Lower lobe of right lung (tissue), 2 donors: ENCODE measurements at regions not wholly inside any gene's neighbourhood (a gene's known extent, or its start where the extent isn't known, plus 50 kb on each side); places are given as distances from the start of the nearest gene placed in this dataset.

ENCODE experiments used
- ATAC-seq, 2 donors: fragments of 200-7000 bp; cut with Tn5 transposase; one replicate each; pipeline ENCODE4 v1.9.1; 2020 to 2022; ENCODE audit warnings: mild to moderate bottlenecking in 2 of 2, moderate library complexity in 2 of 2
- DNase-seq: peaks from one replicate; pipeline ENCODE4 v3.0.0-alpha.2; 2020
- H3K27ac ChIP-seq: fragments of 200-600 bp; one replicate; pipeline ENCODE4 v1.8.0; 2022
- H3K27me3 ChIP-seq: fragments of 200-600 bp; one replicate; pipeline ENCODE4 v1.8.0; 2022; ENCODE audit warnings: low read depth
- H3K36me3 ChIP-seq: fragments of 200-600 bp; one replicate; pipeline ENCODE4 v1.8.0; 2022; ENCODE audit warnings: mild to moderate bottlenecking
- H3K4me1 ChIP-seq: fragments of 200-600 bp; one replicate; pipeline ENCODE4 v1.8.0; 2022
- H3K4me3 ChIP-seq: fragments of 200-600 bp; one replicate; pipeline ENCODE4 v1.8.0; 2022; ENCODE audit warnings: mild to moderate bottlenecking
- H3K9me3 ChIP-seq: fragments of 200-600 bp; one replicate; pipeline ENCODE4 v1.8.0; 2022
- intact Hi-C: fragments of 100-400 bp; cut with DNase I; formaldehyde crosslinking; loops from one replicate; pipeline ENCODE4 v1.11.0; 2022
- TF ChIP-seq, protein P1 (sequence below): fragments of 200-600 bp; IDR thresholded peaks from one replicate; pipeline ENCODE4 v1.8.0; 2022; ENCODE audit warnings: antibody characterized with exemption, mild to moderate bottlenecking
- donor health status: DM: no; HTN: yes; CAD: no; lungs with severe emphysema.

- Histone ChIP-seq H3K27me3 (no peaks in the 10 kb centered on the region), H3K9me3 (no peaks in the 10 kb centered on the region), H3K27ac (no peak overlapping the region), H3K36me3 (no peaks in the 10 kb centered on the region), H3K4me1 (no peaks in the 10 kb centered on the region), H3K4me3 (no peak overlapping the region)
- ATAC-seq (no peak), DNase-seq (no peak)
- intact Hi-C loops: no loop called here
- TF ChIP-seq, protein P1, sequence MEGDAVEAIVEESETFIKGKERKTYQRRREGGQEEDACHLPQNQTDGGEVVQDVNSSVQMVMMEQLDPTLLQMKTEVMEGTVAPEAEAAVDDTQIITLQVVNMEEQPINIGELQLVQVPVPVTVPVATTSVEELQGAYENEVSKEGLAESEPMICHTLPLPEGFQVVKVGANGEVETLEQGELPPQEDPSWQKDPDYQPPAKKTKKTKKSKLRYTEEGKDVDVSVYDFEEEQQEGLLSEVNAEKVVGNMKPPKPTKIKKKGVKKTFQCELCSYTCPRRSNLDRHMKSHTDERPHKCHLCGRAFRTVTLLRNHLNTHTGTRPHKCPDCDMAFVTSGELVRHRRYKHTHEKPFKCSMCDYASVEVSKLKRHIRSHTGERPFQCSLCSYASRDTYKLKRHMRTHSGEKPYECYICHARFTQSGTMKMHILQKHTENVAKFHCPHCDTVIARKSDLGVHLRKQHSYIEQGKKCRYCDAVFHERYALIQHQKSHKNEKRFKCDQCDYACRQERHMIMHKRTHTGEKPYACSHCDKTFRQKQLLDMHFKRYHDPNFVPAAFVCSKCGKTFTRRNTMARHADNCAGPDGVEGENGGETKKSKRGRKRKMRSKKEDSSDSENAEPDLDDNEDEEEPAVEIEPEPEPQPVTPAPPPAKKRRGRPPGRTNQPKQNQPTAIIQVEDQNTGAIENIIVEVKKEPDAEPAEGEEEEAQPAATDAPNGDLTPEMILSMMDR: no peak
Observed at GRCh38 chr9:117473293-117473692, 58.4 kb upstream of the ASTN2 start.

GRCh38 chr9:117470902-117471301 lies 56.0 kb upstream of the ASTN2 start:
- Histone ChIP-seq H3K36me3 (no peaks in the 10 kb centered on the region), H3K27ac (no peak overlapping the region), H3K4me3 (no peak overlapping the region), H3K9me3 (no peaks in the 10 kb centered on the region), H3K27me3 (no peaks in the 10 kb centered on the region), H3K4me1 (no peaks in the 10 kb centered on the region)
- DNase-seq: no peak
- intact Hi-C loops: no loop called here
- TF ChIP-seq, protein P1: no peak
- ATAC-seq: no peak

DNA sequence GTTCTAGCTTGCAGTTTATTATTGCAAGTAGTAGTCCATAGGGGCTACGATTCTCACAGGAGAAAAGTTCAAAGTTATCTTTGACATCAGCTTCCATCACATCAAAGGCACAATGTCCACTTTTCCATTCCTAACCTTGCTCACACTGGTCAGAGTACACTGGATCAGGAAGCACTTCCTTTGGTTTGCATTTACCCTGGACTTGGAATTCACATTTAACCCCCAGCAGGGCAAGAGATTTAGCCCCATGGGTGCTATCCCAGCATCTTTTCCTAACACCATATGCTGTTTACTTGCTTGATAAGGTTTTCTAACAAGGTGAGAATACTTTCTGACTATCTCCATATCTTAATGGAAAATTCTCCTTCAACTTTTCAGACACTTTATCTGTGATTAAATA lies 55.6 kb upstream of the ASTN2 start:
- Histone ChIP-seq H3K9me3 (no peaks in the 10 kb centered on the region), H3K36me3 (no peaks in the 10 kb centered on the region), H3K4me3 (no peak overlapping the region), H3K27ac (no peak overlapping the region), H3K27me3 (no peaks in the 10 kb centered on the region), H3K4me1 (no peaks in the 10 kb centered on the region)
- TF ChIP-seq, protein P1: no peak
- ATAC-seq (no peak), DNase-seq (no peak)
- intact Hi-C loops: no loop called here

DNA sequence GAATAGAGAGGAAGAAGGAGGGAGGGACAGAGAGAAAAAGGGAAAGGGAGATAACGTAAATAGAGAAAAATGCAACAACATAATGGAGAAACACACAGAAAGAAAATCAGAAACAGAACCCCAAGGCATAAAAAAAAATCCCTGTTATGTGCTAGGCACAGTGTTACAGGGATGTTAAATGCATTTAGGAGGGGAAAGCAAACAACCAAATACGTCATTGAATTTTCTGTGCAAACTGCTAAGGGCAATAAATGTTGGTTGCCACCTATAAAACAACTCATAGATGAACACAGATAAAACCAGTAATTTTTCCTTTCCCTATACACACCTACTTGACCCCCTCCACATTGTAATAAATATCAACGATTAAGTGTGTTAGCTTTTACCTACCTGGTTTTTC lies 51.3 kb upstream of the ASTN2 start:
- H3K27ac ChIP-seq: no peak overlapping the region
- TF ChIP-seq, protein P1: no peak
- ATAC-seq (no peak), DNase-seq (no peak)
- intact Hi-C loops: no loop called here
- no peak overlapping the region for H3K4me3 ChIP-seq
- no peaks in the 10 kb centered on the region for H3K4me1 ChIP-seq
- no peaks in the 10 kb centered on the region for H3K27me3 ChIP-seq
- no peaks in the 10 kb centered on the region for H3K9me3 ChIP-seq
- H3K36me3 ChIP-seq: no peaks in the 10 kb centered on the region

- intact Hi-C loops: no loop called here
- Histone ChIP-seq H3K36me3 (no peaks in the 10 kb centered on the region), H3K9me3 (no peaks in the 10 kb centered on the region), H3K27me3 (no peaks in the 10 kb centered on the region), H3K4me3 (no peak overlapping the region), H3K27ac (no peak overlapping the region), H3K4me1 (no peaks in the 10 kb centered on the region)
- ATAC-seq (no peak), DNase-seq (no peak)
- TF ChIP-seq, protein P1: no peak
Observed at GRCh38 chr9:117465706-117466105, 50.8 kb upstream of the ASTN2 start.
